GM06990 (cell line): ENCODE measurements at regions not wholly inside any gene's neighbourhood (a gene's known extent, or its start where the extent isn't known, plus 50 kb on each side); places are given as distances from the start of the nearest gene placed in this dataset.

Experiments used
- DNase-seq: peaks from one replicate; pipeline ENCODE4 v3.0.0-alpha.2; 2011; ENCODE audit not compliant: insufficient read length; ENCODE audit errors: extremely low read depth
- H3K27me3 ChIP-seq: replicated peaks from 2 replicates; pipeline ENCODE4 v1.6.0; 2011; ENCODE audit warnings: low read length; ENCODE audit not compliant: control insufficient read depth, insufficient read depth
- H3K36me3 ChIP-seq: 2 replicates; pipeline ENCODE4 v1.5.1; 2011; ENCODE audit warnings: low read length; ENCODE audit not compliant: control insufficient read depth, insufficient read depth
- H3K4me3 ChIP-seq: replicated peaks from 2 replicates; pipeline ENCODE4 v1.5.1; 2011; ENCODE audit warnings: low read depth, mild to moderate bottlenecking, control low read depth, low read length
- CTCF ChIP-seq: IDR thresholded peaks from 2 replicates; pipeline ENCODE4 v1.5.1; 2011; ENCODE audit warnings: low read length, control low read depth, mild to moderate bottlenecking, inconsistent platforms; ENCODE audit not compliant: insufficient read depth, poor library complexity, severe bottlenecking

DNA sequence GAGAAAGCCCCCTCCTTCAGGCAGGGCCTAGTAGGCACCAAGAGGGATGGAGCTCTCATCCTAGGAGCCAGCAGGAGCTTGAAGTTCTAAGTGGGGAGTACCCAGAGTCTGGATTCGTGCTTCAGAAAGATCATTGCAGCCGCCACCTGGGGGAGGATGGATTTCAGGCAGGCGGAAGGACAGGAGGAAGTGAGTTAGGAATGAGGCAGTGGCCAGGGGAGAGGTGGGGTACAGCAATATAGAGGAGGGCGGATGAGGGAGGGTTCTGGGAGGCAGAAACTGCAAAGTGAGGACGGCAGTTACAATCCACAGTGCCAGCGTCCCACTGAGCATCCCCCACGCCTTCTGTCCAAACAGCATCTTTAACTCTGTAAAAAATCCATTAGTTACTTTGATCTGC is 65.2 kb upstream of the LINGO1 start:
- no peaks in the 10 kb centered on the region for H3K36me3 ChIP-seq
- no peak for DNase-seq
- H3K27me3 ChIP-seq, result no peaks in the 10 kb centered on the region; the same call in none of the 2 replicates
- TF ChIP-seq CTCF, result no peak
- H3K4me3 ChIP-seq, result no peak overlapping the region

DNA sequence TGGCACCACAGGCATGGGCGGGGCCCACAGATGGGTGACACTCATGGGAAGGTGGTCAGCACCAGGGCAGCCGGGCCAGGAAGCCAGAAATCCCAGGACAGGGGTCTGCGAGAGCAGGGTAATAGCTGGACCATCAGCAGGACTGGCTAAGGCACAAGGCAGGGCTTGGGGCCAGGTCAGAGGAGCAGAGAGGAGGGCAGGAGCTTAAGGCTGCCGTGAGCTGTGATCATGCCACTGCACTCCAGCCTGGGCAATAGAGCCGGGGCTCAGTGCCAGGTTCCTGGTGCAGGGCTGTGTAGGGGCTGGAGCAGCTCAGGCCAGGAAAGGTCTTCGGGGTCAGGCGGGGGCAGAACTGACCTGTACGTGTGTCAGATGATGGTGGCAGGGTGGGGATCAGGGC is 64.2 kb upstream of the LINGO1 start:
- H3K27me3 ChIP-seq, result no peaks in the 10 kb centered on the region; the same call in none of the 2 replicates
- no peak for TF ChIP-seq CTCF
- DNase-seq, result no peak

DNA sequence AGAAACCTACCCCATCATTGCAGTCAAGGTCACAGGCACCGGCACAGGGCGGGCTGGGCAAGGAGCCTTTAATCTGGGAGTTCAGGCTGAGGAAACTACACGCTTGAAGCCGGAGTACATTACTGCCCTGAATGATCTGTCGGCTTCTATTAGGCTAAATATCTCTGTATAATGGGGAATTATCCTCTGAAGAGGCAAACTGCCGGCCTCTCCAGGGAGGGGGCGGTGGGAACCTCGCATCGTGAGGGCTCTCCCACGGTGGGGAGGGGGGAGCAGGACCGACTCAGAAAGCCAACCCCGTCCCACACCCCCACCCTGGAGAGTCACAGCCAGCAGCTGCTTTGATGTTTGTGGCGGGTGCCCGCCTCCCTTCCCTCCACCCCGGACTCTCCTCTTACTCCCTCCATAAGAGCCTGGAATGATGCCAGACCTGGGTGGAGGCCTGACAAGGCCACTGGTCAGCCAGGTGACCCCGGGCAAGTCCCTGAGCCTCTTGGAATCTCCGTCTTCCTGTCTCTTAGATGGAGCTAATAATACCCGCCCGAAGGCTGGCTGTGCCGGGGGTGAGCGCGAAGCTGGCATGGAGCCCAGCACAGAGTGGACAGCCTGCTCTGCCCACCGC is 63.4 kb upstream of the LINGO1 start:
- Histone ChIP-seq H3K4me3 (no peak overlapping the region), H3K36me3 (no peaks in the 10 kb centered on the region), H3K27me3 (no peaks in the 10 kb centered on the region; the same call in none of the 2 replicates)
- TF ChIP-seq CTCF, result no peak
- DNase-seq, result no peak

More for the DNA sequence above, 64.2 kb upstream of the LINGO1 start:
- Histone ChIP-seq H3K4me3 (no peak overlapping the region), H3K36me3 (no peaks in the 10 kb centered on the region)

DNA sequence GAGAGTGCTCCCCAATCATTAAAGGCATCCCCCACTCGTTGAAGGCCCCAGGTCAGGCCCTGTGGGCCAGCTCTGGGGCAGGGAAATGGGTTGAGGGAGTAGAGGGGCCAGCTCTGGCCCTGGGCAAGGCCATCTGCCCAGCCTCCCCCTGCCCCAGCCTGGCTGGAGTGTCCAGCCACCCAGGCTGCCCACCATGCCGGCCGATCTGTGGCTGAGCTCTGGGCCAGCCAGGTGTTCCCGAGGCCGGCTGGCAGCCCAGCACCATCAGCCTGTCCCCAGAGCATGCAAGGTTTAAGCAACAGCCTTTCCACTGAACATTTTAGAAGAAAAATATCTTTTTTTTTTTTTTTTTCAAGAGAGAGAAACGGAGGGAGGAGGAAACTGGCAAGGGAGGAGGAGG is 62.8 kb upstream of the LINGO1 start:
- Histone ChIP-seq H3K36me3 (no peaks in the 10 kb centered on the region), H3K4me3 (no peak overlapping the region), H3K27me3 (no peaks in the 10 kb centered on the region; the same call in none of the 2 replicates)
- no peak for DNase-seq
- no peak for TF ChIP-seq CTCF

DNA sequence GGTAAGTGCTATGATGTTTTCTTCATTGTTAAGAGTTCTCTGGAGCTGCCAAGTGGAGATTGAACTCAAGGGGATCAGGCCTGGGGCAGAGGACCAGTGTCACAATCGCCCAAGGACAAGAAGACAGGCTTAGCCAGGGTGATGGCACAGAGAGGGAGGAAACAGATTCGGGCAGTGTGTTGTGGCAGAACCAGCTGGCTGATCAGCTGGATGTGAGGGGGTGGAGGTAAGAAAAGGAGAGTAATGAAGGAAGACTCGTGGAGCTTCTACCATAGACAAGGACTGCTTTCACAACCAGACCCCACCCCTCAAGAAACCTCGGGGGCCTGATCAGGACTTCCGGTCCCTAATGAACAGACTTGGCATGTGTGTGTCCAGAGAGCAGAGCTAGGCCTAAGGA is 60.9 kb upstream of the LINGO1 start:
- no peak for DNase-seq
- Histone ChIP-seq H3K27me3 (no peaks in the 10 kb centered on the region; the same call in none of the 2 replicates), H3K36me3 (no peaks in the 10 kb centered on the region), H3K4me3 (no peak overlapping the region)
- TF ChIP-seq CTCF, result no peak

- no peak for DNase-seq
- H3K27me3 ChIP-seq, result no peaks in the 10 kb centered on the region; the same call in none of the 2 replicates
- H3K4me3 ChIP-seq, result no peak overlapping the region
- TF ChIP-seq CTCF, result no peak
- no peaks in the 10 kb centered on the region for H3K36me3 ChIP-seq
Measured at GRCh38 chr15:77692614-77693013, 59.9 kb upstream of the LINGO1 start.
